HEK293T (cell line): ENCODE measurements at regions not wholly inside any gene's neighbourhood (a gene's known extent, or its start where the extent isn't known, plus 50 kb on each side); places are given as distances from the start of the nearest gene placed in this dataset.

Experiments
- CTBP1 ChIP-seq: fragments of 450-650 bp; IDR thresholded peaks from 2 replicates; pipeline ENCODE4 v1.6.1; 2016; ENCODE audit warnings: borderline replicate concordance
- SP1 ChIP-seq: fragments of 450-650 bp; IDR thresholded peaks from 2 replicates; pipeline ENCODE4 v1.6.1; 2017

GRCh38 chr4:23337292-23337691, 552.6 kb downstream of the PPARGC1A start:
- TF ChIP-seq SP1 (no peak), CTBP1 (no peak)
